ENCODE measurements at regions not wholly inside any gene's neighbourhood (a gene's known extent, or its start where the extent isn't known, plus 50 kb on each side); places are given as distances from the start of the nearest gene placed in this dataset.

DNA sequence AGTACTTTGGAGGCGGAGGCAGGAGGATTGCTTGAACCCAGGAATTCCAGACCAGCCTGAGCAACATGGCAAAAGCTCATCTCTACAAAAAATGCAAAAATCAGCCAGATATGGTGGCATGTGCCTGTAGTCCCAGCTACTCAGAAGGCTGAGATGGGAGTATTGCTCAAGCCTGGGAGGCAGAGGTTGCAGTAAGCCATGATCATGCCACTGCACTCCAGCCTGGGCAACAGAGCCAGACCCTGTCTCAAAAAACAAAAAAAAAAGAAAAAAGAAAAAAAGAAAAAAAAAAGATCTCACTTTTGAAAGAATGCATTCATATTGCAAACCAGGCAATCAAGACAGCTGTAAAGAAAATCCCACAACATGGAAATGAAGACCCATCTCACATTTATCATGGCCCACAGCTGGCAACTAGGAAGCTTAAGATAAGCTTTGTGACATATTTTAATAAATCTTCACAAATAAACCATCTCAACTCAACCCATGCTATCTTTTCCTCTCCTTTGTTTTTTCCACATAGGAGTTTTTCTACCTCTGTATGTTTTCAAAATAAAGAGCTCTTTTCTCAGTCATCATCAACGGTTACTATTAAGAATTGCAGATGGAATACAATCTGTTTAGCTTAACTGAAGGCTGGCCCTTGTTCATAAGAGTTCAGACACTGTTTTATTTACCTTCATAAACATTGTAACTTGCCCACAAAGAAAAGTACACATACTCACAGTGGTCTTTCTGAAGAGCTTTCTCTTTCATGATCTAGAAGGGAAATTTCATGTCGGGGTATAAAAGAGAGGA is 137.0 kb downstream of the MREG start (continued):
- TF ChIP-seq, protein P1, sequence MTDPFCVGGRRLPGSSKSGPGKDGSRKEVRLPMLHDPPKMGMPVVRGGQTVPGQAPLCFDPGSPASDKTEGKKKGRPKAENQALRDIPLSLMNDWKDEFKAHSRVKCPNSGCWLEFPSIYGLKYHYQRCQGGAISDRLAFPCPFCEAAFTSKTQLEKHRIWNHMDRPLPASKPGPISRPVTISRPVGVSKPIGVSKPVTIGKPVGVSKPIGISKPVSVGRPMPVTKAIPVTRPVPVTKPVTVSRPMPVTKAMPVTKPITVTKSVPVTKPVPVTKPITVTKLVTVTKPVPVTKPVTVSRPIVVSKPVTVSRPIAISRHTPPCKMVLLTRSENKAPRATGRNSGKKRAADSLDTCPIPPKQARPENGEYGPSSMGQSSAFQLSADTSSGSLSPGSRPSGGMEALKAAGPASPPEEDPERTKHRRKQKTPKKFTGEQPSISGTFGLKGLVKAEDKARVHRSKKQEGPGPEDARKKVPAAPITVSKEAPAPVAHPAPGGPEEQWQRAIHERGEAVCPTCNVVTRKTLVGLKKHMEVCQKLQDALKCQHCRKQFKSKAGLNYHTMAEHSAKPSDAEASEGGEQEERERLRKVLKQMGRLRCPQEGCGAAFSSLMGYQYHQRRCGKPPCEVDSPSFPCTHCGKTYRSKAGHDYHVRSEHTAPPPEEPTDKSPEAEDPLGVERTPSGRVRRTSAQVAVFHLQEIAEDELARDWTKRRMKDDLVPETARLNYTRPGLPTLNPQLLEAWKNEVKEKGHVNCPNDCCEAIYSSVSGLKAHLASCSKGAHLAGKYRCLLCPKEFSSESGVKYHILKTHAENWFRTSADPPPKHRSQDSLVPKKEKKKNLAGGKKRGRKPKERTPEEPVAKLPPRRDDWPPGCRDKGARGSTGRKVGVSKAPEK (CRISPR knock-in tag; IDR thresholded peaks at IDR 0.05; ENCODE audit: borderline replicate concordance): no peak
- no peak for TF ChIP-seq SPEN (CRISPR knock-in tag; IDR thresholded peaks at IDR 0.05; ENCODE audit: low read depth)
- TF ChIP-seq ZNF878 (CRISPR knock-in tag; IDR thresholded peaks at IDR 0.05): no peak; the same call in 1 of the 2 replicates
- no peak for TF ChIP-seq HCFC1 (IDR thresholded peaks at IDR 0.05; ENCODE audit: low read depth, low read length)
- no peak for TF ChIP-seq ZNF773 (CRISPR knock-in tag; IDR thresholded peaks at IDR 0.05; ENCODE audit: borderline replicate concordance)
- no peak for TF ChIP-seq MAFF (IDR thresholded peaks at IDR 0.05; ENCODE audit: low read depth, low read length)
- TF ChIP-seq, protein P2, sequence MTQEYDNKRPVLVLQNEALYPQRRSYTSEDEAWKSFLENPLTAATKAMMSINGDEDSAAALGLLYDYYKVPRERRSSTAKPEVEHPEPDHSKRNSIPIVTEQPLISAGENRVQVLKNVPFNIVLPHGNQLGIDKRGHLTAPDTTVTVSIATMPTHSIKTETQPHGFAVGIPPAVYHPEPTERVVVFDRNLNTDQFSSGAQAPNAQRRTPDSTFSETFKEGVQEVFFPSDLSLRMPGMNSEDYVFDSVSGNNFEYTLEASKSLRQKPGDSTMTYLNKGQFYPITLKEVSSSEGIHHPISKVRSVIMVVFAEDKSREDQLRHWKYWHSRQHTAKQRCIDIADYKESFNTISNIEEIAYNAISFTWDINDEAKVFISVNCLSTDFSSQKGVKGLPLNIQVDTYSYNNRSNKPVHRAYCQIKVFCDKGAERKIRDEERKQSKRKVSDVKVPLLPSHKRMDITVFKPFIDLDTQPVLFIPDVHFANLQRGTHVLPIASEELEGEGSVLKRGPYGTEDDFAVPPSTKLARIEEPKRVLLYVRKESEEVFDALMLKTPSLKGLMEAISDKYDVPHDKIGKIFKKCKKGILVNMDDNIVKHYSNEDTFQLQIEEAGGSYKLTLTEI (CRISPR knock-in tag; conservative IDR thresholded peaks at IDR 0.05): no peak
- TF ChIP-seq ZNF343 (CRISPR knock-in tag; IDR thresholded peaks at IDR 0.05): no peak
- TF ChIP-seq, protein P3, sequence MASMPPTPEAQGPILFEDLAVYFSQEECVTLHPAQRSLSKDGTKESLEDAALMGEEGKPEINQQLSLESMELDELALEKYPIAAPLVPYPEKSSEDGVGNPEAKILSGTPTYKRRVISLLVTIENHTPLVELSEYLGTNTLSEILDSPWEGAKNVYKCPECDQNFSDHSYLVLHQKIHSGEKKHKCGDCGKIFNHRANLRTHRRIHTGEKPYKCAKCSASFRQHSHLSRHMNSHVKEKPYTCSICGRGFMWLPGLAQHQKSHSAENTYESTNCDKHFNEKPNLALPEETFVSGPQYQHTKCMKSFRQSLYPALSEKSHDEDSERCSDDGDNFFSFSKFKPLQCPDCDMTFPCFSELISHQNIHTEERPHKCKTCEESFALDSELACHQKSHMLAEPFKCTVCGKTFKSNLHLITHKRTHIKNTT (CRISPR knock-in tag; IDR thresholded peaks at IDR 0.05): no peak
- no peak for TF ChIP-seq SUZ12 (IDR thresholded peaks at IDR 0.05; ENCODE audit: low read depth, low read length)
- TF ChIP-seq, protein P4, sequence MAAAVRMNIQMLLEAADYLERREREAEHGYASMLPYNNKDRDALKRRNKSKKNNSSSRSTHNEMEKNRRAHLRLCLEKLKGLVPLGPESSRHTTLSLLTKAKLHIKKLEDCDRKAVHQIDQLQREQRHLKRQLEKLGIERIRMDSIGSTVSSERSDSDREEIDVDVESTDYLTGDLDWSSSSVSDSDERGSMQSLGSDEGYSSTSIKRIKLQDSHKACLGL (CRISPR knock-in tag; IDR thresholded peaks at IDR 0.05): no peak
- TF ChIP-seq ZNF569 (CRISPR knock-in tag; IDR thresholded peaks at IDR 0.05; ENCODE audit: borderline replicate concordance): no peak
- no peak for TF ChIP-seq KLF6 (CRISPR knock-in tag; IDR thresholded peaks at IDR 0.05)
- no peak for TF ChIP-seq YEATS4 (CRISPR knock-in tag; IDR thresholded peaks at IDR 0.05; ENCODE audit: borderline replicate concordance)
- no peak for TF ChIP-seq ZNF329 (CRISPR knock-in tag; IDR thresholded peaks at IDR 0.05; ENCODE audit: low read depth)
- TF ChIP-seq, protein P5, sequence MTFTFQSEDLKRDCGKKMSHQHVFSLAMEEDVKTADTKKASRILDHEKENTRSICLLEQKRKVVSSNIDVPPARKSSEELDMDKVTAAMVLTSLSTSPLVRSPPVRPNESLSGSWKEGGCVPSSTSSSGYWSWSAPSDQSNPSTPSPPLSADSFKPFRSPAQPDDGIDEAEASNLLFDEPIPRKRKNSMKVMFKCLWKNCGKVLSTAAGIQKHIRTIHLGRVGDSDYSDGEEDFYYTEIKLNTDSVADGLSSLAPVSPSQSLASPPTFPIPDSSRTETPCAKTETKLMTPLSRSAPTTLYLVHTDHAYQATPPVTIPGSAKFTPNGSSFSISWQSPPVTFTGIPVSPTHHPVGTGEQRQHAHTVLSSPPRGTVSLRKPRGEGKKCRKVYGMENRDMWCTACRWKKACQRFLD (CRISPR knock-in tag; IDR thresholded peaks at IDR 0.05; ENCODE audit: borderline replicate concordance): no peak
- peak; percentile 72 for TF ChIP-seq SAP130 (CRISPR knock-in tag; IDR thresholded peaks at IDR 0.05; ENCODE audit: low read depth)
- no peak for TF ChIP-seq ZNF598 (CRISPR knock-in tag; IDR thresholded peaks at IDR 0.05; ENCODE audit: borderline replicate concordance)
- no peak for TF ChIP-seq ATF7-NPFF (CRISPR knock-in tag; IDR thresholded peaks at IDR 0.05; ENCODE audit: low read depth)

Data from HepG2 (cell line).